ENCODE measurements at regions not wholly inside any gene's neighbourhood (a gene's known extent, or its start where the extent isn't known, plus 50 kb on each side); places are given as distances from the start of the nearest gene placed in this dataset.

DNA sequence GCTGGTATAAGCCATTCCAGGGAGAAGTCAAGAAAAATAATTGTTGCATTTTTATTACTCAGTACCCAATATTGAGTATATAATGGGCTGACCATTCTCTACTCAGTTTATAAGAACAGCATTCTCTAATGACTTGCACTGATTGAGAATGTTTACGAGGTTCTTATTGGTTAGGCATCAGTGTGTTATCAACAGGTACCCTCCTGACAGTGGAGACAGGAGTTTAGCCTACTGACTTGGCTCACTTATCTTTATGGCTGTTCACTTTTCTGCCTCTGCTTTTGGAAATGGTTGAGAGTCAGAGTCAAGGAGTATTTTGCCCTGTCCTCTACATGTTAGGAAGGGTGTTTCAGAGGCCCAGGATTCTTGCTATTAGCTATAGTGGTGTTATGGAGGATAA, 228.0 kb upstream of the RGS6 start (continued):
- TF ChIP-seq, protein P1, sequence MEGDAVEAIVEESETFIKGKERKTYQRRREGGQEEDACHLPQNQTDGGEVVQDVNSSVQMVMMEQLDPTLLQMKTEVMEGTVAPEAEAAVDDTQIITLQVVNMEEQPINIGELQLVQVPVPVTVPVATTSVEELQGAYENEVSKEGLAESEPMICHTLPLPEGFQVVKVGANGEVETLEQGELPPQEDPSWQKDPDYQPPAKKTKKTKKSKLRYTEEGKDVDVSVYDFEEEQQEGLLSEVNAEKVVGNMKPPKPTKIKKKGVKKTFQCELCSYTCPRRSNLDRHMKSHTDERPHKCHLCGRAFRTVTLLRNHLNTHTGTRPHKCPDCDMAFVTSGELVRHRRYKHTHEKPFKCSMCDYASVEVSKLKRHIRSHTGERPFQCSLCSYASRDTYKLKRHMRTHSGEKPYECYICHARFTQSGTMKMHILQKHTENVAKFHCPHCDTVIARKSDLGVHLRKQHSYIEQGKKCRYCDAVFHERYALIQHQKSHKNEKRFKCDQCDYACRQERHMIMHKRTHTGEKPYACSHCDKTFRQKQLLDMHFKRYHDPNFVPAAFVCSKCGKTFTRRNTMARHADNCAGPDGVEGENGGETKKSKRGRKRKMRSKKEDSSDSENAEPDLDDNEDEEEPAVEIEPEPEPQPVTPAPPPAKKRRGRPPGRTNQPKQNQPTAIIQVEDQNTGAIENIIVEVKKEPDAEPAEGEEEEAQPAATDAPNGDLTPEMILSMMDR (IDR thresholded peaks at IDR 0.05; ENCODE audit: low read depth, low read length, missing input control) = no peak

DNA sequence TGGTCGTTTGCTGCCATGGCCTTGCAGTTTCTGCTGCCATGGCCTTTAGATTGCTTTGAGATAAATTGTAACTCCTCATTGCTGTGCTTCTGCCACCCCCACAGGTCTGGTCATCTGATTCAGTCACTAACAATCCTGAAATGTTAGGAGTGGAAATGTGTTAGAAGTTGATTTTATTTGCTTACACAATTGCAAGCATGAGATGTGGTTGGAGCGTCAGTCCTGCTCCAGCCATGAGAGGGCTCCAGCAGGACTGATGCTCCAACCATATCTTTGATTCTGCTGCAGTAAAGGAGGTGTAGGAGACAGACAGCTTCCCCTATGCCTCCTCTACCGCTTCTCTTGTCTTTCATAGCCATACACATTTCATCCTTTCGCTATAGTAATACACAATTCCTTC, 226.8 kb upstream of the RGS6 start:
- WGBS = 94% methylated on average over 4 of the region's 4 CpGs
- Histone ChIP-seq H3K36me3 (ENCODE audit: control insufficient read depth in 4 of 4, insufficient read depth in 3 of 4, low read depth in 1 of 4, low read length in 3 of 4) (peaks cover 12 to 18% (median 16%) of the 10 kb centered on the region in 4 donors), H3K4me3 (ENCODE audit: low read depth in 1 of 3, low read length in 3 of 3) (no peak overlapping the region), H3K4me1 (ENCODE audit: control insufficient read depth in 4 of 4, insufficient read depth in 4 of 4, low read length in 3 of 4) (no peaks in the 10 kb centered on the region), H3K9me3 (ENCODE audit: control insufficient read depth in 4 of 4, low read length in 3 of 4) (no peaks in the 10 kb centered on the region), H3K27me3 (ENCODE audit: control insufficient read depth in 4 of 4, insufficient read depth in 4 of 4, low read length in 3 of 4) (no peaks in the 10 kb centered on the region), H3K27ac (ENCODE audit: low read depth in 1 of 2, low read length in 2 of 2) (no peak overlapping the region), H3K9ac (ENCODE audit: low read depth in 1 of 2, low read length in 2 of 2) (no peak overlapping the region)
- no peak for DNase-seq (ENCODE audit: low spot score)
- TF ChIP-seq EGR1 (IDR thresholded peaks at IDR 0.05; ENCODE audit: low read depth in 2 of 2) (no peak), SP1 (IDR thresholded peaks at IDR 0.05) (no peak)

DNA sequence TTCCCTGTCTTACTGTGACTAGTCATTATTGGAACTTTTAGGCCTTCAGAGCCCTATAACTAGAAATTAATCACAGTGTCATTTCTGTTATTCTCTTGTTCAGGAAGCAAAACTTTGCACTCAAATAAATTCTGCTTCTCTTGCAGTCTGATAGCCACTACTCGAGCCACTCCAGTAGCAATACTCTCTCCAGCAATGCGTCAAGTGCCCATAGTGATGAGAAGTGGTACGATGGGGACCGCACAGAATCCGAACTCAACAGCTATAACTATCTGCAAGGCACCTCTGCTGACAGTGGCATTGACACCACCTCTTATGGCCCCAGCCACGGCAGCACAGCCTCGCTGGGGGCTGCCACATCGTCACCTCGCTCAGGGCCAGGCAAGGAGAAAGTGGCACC, 223.2 kb upstream of the RGS6 start:
- no peak for DNase-seq (ENCODE audit: low spot score)

More for the DNA sequence above, 223.2 kb upstream of the RGS6 start:
- Histone ChIP-seq H3K4me3 (ENCODE audit: low read depth in 1 of 3, low read length in 3 of 3) (no peak overlapping the region), H3K4me1 (ENCODE audit: control insufficient read depth in 4 of 4, insufficient read depth in 4 of 4, low read length in 3 of 4) (peaks cover 0 to 16% (median 11%) of the 10 kb centered on the region in 4 donors), H3K36me3 (ENCODE audit: control insufficient read depth in 4 of 4, insufficient read depth in 3 of 4, low read depth in 1 of 4, low read length in 3 of 4) (peaks cover 8 to 15% (median 10%) of the 10 kb centered on the region in 4 donors), H3K9ac (ENCODE audit: low read depth in 1 of 2, low read length in 2 of 2) (no peak overlapping the region), H3K9me3 (ENCODE audit: control insufficient read depth in 4 of 4, low read length in 3 of 4) (no peaks in the 10 kb centered on the region), H3K27me3 (ENCODE audit: control insufficient read depth in 4 of 4, insufficient read depth in 4 of 4, low read length in 3 of 4) (no peaks in the 10 kb centered on the region), H3K27ac (ENCODE audit: low read depth in 1 of 2, low read length in 2 of 2) (no peak overlapping the region)
- 99% methylated on average over 9 of the region's 9 CpGs for WGBS
- TF ChIP-seq, protein P2, sequence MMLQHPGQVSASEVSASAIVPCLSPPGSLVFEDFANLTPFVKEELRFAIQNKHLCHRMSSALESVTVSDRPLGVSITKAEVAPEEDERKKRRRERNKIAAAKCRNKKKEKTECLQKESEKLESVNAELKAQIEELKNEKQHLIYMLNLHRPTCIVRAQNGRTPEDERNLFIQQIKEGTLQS (IDR thresholded peaks at IDR 0.05) = no peak
- TF ChIP-seq RAD21 (IDR thresholded peaks at IDR 0.05) = no peak
- TF ChIP-seq, protein P3, sequence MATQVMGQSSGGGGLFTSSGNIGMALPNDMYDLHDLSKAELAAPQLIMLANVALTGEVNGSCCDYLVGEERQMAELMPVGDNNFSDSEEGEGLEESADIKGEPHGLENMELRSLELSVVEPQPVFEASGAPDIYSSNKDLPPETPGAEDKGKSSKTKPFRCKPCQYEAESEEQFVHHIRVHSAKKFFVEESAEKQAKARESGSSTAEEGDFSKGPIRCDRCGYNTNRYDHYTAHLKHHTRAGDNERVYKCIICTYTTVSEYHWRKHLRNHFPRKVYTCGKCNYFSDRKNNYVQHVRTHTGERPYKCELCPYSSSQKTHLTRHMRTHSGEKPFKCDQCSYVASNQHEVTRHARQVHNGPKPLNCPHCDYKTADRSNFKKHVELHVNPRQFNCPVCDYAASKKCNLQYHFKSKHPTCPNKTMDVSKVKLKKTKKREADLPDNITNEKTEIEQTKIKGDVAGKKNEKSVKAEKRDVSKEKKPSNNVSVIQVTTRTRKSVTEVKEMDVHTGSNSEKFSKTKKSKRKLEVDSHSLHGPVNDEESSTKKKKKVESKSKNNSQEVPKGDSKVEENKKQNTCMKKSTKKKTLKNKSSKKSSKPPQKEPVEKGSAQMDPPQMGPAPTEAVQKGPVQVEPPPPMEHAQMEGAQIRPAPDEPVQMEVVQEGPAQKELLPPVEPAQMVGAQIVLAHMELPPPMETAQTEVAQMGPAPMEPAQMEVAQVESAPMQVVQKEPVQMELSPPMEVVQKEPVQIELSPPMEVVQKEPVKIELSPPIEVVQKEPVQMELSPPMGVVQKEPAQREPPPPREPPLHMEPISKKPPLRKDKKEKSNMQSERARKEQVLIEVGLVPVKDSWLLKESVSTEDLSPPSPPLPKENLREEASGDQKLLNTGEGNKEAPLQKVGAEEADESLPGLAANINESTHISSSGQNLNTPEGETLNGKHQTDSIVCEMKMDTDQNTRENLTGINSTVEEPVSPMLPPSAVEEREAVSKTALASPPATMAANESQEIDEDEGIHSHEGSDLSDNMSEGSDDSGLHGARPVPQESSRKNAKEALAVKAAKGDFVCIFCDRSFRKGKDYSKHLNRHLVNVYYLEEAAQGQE (IDR thresholded peaks at IDR 0.05) = no peak
- no peak for TF ChIP-seq GABPA (IDR thresholded peaks at IDR 0.05 in 1 of 2, conservative IDR thresholded peaks at IDR 0.05 in 1 of 2)
- TF ChIP-seq, protein P4, sequence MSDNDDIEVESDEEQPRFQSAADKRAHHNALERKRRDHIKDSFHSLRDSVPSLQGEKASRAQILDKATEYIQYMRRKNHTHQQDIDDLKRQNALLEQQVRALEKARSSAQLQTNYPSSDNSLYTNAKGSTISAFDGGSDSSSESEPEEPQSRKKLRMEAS (IDR thresholded peaks at IDR 0.05) = no peak
- TF ChIP-seq NR2F2 (IDR thresholded peaks at IDR 0.05) = no peak
- TF ChIP-seq FOXA2 (IDR thresholded peaks at IDR 0.05) = no peak
- no peak for TF ChIP-seq JUND (IDR thresholded peaks at IDR 0.05)
- no peak for TF ChIP-seq YY1 (IDR thresholded peaks at IDR 0.05)
- TF ChIP-seq HNF4A (conservative IDR thresholded peaks at IDR 0.05) = no peak
- TF ChIP-seq, protein P5, sequence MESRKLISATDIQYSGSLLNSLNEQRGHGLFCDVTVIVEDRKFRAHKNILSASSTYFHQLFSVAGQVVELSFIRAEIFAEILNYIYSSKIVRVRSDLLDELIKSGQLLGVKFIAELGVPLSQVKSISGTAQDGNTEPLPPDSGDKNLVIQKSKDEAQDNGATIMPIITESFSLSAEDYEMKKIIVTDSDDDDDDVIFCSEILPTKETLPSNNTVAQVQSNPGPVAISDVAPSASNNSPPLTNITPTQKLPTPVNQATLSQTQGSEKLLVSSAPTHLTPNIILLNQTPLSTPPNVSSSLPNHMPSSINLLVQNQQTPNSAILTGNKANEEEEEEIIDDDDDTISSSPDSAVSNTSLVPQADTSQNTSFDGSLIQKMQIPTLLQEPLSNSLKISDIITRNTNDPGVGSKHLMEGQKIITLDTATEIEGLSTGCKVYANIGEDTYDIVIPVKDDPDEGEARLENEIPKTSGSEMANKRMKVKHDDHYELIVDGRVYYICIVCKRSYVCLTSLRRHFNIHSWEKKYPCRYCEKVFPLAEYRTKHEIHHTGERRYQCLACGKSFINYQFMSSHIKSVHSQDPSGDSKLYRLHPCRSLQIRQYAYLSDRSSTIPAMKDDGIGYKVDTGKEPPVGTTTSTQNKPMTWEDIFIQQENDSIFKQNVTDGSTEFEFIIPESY (IDR thresholded peaks at IDR 0.05) = no peak
- TF ChIP-seq HNF4G (IDR thresholded peaks at IDR 0.05) = no peak
- TF ChIP-seq TAF1 (conservative IDR thresholded peaks at IDR 0.05) = no peak
- TF ChIP-seq RXRA (IDR thresholded peaks at IDR 0.05) = no peak
- TF ChIP-seq FOXA1 (IDR thresholded peaks at IDR 0.05) = no peak
- TF ChIP-seq, protein P1 (IDR thresholded peaks at IDR 0.05; ENCODE audit: low read depth, low read length, missing input control) = no peak
- TF ChIP-seq SP1 (IDR thresholded peaks at IDR 0.05) = no peak
- TF ChIP-seq EGR1 (IDR thresholded peaks at IDR 0.05; ENCODE audit: low read depth in 2 of 2) = no peak
